GM23248 (cell line): ENCODE measurements at regions not wholly inside any gene's neighbourhood (a gene's known extent, or its start where the extent isn't known, plus 50 kb on each side); places are given as distances from the start of the nearest gene placed in this dataset.
A peak's percentile ranks its signal among the peaks of the same experiment; 100 is the strongest.

Source experiments
- DNase-seq: peaks from one replicate; pipeline ENCODE4 v3.0.0-alpha.2; 2015
- H2AFZ ChIP-seq: fragments of 200-600 bp; sonication (generic); 2 replicates; pipeline ENCODE4 v1.6.1; 2016; ENCODE audit warnings: antibody characterized with exemption
- H3F3A ChIP-seq: fragments of 200-600 bp; sonication (generic); 2 replicates; pipeline ENCODE4 v1.6.1; 2016; ENCODE audit warnings: mild to moderate bottlenecking, antibody characterized with exemption, mixed run types; ENCODE audit not compliant: insufficient read depth
- H3K27ac ChIP-seq: fragments of 200-600 bp; sonication (generic); 2 replicates; pipeline ENCODE4 v1.5.1; 2016; ENCODE audit warnings: mild to moderate bottlenecking
- H3K27me3 ChIP-seq: fragments of 200-600 bp; sonication (generic); replicated peaks from 2 replicates; pipeline ENCODE4 v1.6.1; 2016; ENCODE audit warnings: mild to moderate bottlenecking; ENCODE audit not compliant: insufficient read depth
- H3K36me3 ChIP-seq: fragments of 200-600 bp; sonication (generic); 2 replicates; pipeline ENCODE4 v1.6.1; 2016; ENCODE audit warnings: low read depth, mild to moderate bottlenecking
- H3K4me1 ChIP-seq: fragments of 200-600 bp; sonication (generic); 2 replicates; pipeline ENCODE4 v1.6.1; 2016; ENCODE audit warnings: mild to moderate bottlenecking; ENCODE audit not compliant: insufficient read depth
- H3K4me2 ChIP-seq: fragments of 200-600 bp; sonication (generic); one replicate; pipeline ENCODE4 v1.6.1; 2016; ENCODE audit warnings: mild to moderate bottlenecking; ENCODE audit not compliant: unreplicated experiment
- H3K4me3 ChIP-seq: fragments of 200-600 bp; sonication (generic); 2 replicates; pipeline ENCODE4 v1.5.1; 2016; ENCODE audit warnings: mild to moderate bottlenecking
- H3K79me2 ChIP-seq: fragments of 200-600 bp; sonication (generic); 2 replicates; pipeline ENCODE4 v1.6.1; 2016; ENCODE audit warnings: mild to moderate bottlenecking; ENCODE audit not compliant: insufficient read depth
- H3K9ac ChIP-seq: fragments of 200-600 bp; sonication (generic); 2 replicates; pipeline ENCODE4 v1.6.1; 2016; ENCODE audit warnings: mild to moderate bottlenecking
- H3K9me2 ChIP-seq: fragments of 200-600 bp; sonication (generic); 2 replicates; pipeline ENCODE4 v1.6.1; 2016; ENCODE audit warnings: mixed run types, mild to moderate bottlenecking, moderate library complexity; ENCODE audit not compliant: insufficient read depth
- H3K9me3 ChIP-seq: fragments of 200-600 bp; sonication (generic); one replicate; pipeline ENCODE4 v1.6.1; 2017; ENCODE audit warnings: low read depth
- H4K20me1 ChIP-seq: fragments of 200-600 bp; sonication (generic); 2 replicates; pipeline ENCODE4 v1.6.0; 2016; ENCODE audit not compliant: insufficient read depth
- EZH2 ChIP-seq: fragments of 200-600 bp; sonication (generic); IDR thresholded peaks from 2 replicates; pipeline ENCODE4 v1.6.1; 2018; ENCODE audit warnings: antibody characterized with exemption, mild to moderate bottlenecking; ENCODE audit not compliant: insufficient read depth, poor library complexity, severe bottlenecking
- EZH2phosphoT487 ChIP-seq: fragments of 200-600 bp; sonication (generic); IDR thresholded peaks from 2 replicates; pipeline ENCODE4 v1.6.1; 2018; ENCODE audit warnings: antibody characterized with exemption, moderate library complexity, mild to moderate bottlenecking, low read depth; ENCODE audit not compliant: insufficient read depth
- WGBS, 2 experiments: methylation state at CpG; one replicate each; pipeline ENCODE4 v1.1.6; 2015 to 2017; ENCODE audit warnings: low lambda C conversion rate in 2 of 2, low coverage in 1 of 2; ENCODE audit errors: missing lambda C conversion rate in 2 of 2; 5-methylcytosine and 5-hydroxymethylcytosine counted together
- in situ Hi-C: fragments of 300-500 bp; cut with MboI; formaldehyde crosslinking; loops from 2 replicates; pipeline ENCODE4 v1.15.0; 2020

GRCh38 chr3:71956716-71957115 is 171.8 kb upstream of the PROK2 start:
- DNase-seq, result no peak
- WGBS, 2 experiments, result 90 to 95% methylated on average over 3 of the region's 3 CpGs
- TF ChIP-seq EZH2phosphoT487 (no peak), EZH2 (no peak)
- Histone ChIP-seq H3K9me3 (no peaks in the 10 kb centered on the region), H3F3A (no peaks in the 10 kb centered on the region), H2AFZ (no peak overlapping the region), H3K9me2 (no peaks in the 10 kb centered on the region), H3K9ac (no peak overlapping the region), H3K27me3 (no peaks in the 10 kb centered on the region), H3K79me2 (no peaks in the 10 kb centered on the region), H3K27ac (no peak overlapping the region), H3K36me3 (no peaks in the 10 kb centered on the region), H4K20me1 (no peaks in the 10 kb centered on the region), H3K4me2 (no peak overlapping the region), H3K4me3 (no peak overlapping the region), H3K4me1 (peaks cover 4% of the 10 kb centered on the region)
- in situ Hi-C loops, result loop anchor here (10.0 kb wide), 2 partner anchors 308 to 868 kb away; no protein-coding TSS in a partner anchor

- no peak overlapping the region for H3K27ac ChIP-seq
- no peaks in the 10 kb centered on the region for H3F3A ChIP-seq
- no peaks in the 10 kb centered on the region for H4K20me1 ChIP-seq
- H3K9me3 ChIP-seq, result no peaks in the 10 kb centered on the region
- no peak overlapping the region for H3K4me3 ChIP-seq
- no peak overlapping the region for H3K4me2 ChIP-seq
- peaks cover 4% of the 10 kb centered on the region for H3K4me1 ChIP-seq
- WGBS, 2 experiments, result 83% methylated on average over 2 of the region's 2 CpGs
- H3K9ac ChIP-seq, result no peak overlapping the region
- H3K36me3 ChIP-seq, result no peaks in the 10 kb centered on the region
- TF ChIP-seq EZH2phosphoT487 (no peak), EZH2 (no peak)
- H3K27me3 ChIP-seq, result no peaks in the 10 kb centered on the region
- DNase-seq, result peak; percentile 23
- H3K79me2 ChIP-seq, result no peaks in the 10 kb centered on the region
- no peaks in the 10 kb centered on the region for H3K9me2 ChIP-seq
- in situ Hi-C loops, result loop anchor here (10.0 kb wide), 2 partner anchors 309 to 869 kb away; no protein-coding TSS in a partner anchor
- H2AFZ ChIP-seq, result no peak overlapping the region
These were observed 171.1 kb upstream of the PROK2 start for GRCh38 chr3:71956069-71956340.

- Histone ChIP-seq H3K79me2 (no peaks in the 10 kb centered on the region), H3K36me3 (no peaks in the 10 kb centered on the region), H4K20me1 (no peaks in the 10 kb centered on the region), H3K9me2 (no peaks in the 10 kb centered on the region), H3K9me3 (no peaks in the 10 kb centered on the region), H3F3A (no peaks in the 10 kb centered on the region), H3K4me2 (no peak overlapping the region), H2AFZ (no peak overlapping the region), H3K4me3 (no peak overlapping the region), H3K27me3 (no peaks in the 10 kb centered on the region), H3K4me1 (peaks cover 4% of the 10 kb centered on the region), H3K27ac (no peak overlapping the region), H3K9ac (no peak overlapping the region)
- TF ChIP-seq EZH2 (no peak), EZH2phosphoT487 (no peak)
- WGBS, 2 experiments, result 52 to 57% methylated on average over 12 of the region's 12 CpGs
- peak; percentile 89 for DNase-seq
- in situ Hi-C loops, result loop anchor here (10.0 kb wide), 2 partner anchors 309 to 869 kb away; no protein-coding TSS in a partner anchor
These were observed 170.5 kb upstream of the PROK2 start for GRCh38 chr3:71955240-71956068.

GRCh38 chr3:71951842-71952241 is 166.9 kb upstream of the PROK2 start:
- Histone ChIP-seq H3K9ac (no peak overlapping the region), H3K4me2 (no peak overlapping the region), H4K20me1 (no peaks in the 10 kb centered on the region), H2AFZ (no peak overlapping the region), H3K79me2 (no peaks in the 10 kb centered on the region), H3K36me3 (no peaks in the 10 kb centered on the region), H3K4me1 (peaks cover 4% of the 10 kb centered on the region), H3K9me3 (no peaks in the 10 kb centered on the region), H3K27ac (no peak overlapping the region), H3K27me3 (peaks cover 10% of the 10 kb centered on the region; the same call in 1 of the 2 replicates), H3K4me3 (no peak overlapping the region), H3K9me2 (no peaks in the 10 kb centered on the region), H3F3A (no peaks in the 10 kb centered on the region)
- TF ChIP-seq EZH2phosphoT487, result no peak
- TF ChIP-seq EZH2, result no peak
- 56 to 57% methylated on average over 4 of the region's 4 CpGs for WGBS, 2 experiments
- DNase-seq, result no peak
- in situ Hi-C loops, result loop anchor here (10.0 kb wide), 2 partner anchors 313 to 873 kb away; no protein-coding TSS in a partner anchor
